ENCODE measurements at regions not wholly inside any gene's neighbourhood (a gene's known extent, or its start where the extent isn't known, plus 50 kb on each side); places are given as distances from the start of the nearest gene placed in this dataset.

DNA sequence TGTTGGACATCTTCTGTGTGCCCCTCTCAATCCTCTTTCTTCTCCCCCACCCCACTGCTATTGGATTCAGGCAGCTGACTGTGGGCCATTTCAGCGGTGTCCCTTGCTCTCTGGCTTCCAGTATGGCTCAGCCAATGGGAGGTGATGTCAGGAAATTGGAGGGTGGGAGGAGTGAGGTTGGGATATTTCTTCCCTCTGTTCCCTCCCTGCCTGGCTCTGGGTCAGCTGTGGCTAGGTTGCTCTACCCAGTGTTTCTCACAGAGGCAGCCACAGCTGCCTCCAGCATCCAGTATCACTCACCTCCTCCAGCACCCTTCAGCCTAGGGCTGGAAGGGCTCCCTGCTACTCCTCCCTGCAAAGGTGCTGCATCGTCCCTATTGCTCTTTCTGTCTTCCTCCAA is 423.5 kb downstream of the MIAT start:
- peaks cover 0 to 6% (median 0%) of the 10 kb centered on the region in 11 experiments; a peak in 2 of 22 replicates for H3K9me3 ChIP-seq (replicated peaks in 1 of 11)
- no peak overlapping the region for H3K27ac ChIP-seq
- H3K27me3 ChIP-seq = peaks cover 32 to 59% (median 43%) of the 10 kb centered on the region in 11 experiments
- no peak overlapping the region for H3K4me3 ChIP-seq
- no peak overlapping the region for H3K9ac ChIP-seq
- H3K4me2 ChIP-seq = no peak overlapping the region
- no peak for TF ChIP-seq Cebpa-rat (IDR thresholded peaks at IDR 0.05)
- H3K36me3 ChIP-seq = no peaks in the 10 kb centered on the region
- peaks cover 0 to 26% (median 18%) of the 10 kb centered on the region in 10 experiments; a peak in 16 of 20 replicates for H3K4me1 ChIP-seq
- H4K20me1 ChIP-seq = peaks cover 0 to 18% (median 10%) of the 10 kb centered on the region in 11 experiments; a peak in 15 of 22 replicates

GRCh38 chr22:27083610-27084009 is 426.2 kb downstream of the MIAT start:
- H3K27me3 ChIP-seq = peaks cover 7 to 34% (median 19%) of the 10 kb centered on the region in 11 experiments; a peak in 20 of 22 replicates
- peaks cover 0 to 6% (median 0%) of the 10 kb centered on the region in 11 experiments; a peak in 8 of 22 replicates for H4K20me1 ChIP-seq
- TF ChIP-seq Cebpa-rat (IDR thresholded peaks at IDR 0.05) = no peak

GRCh38 chr22:27084130-27084529 is 426.7 kb downstream of the MIAT start:
- Histone ChIP-seq H3K9ac (no peak overlapping the region), H3K4me3 (no peak overlapping the region), H3K9me3 (replicated peaks in 1 of 11) (peaks cover 0 to 8% (median 0%) of the 10 kb centered on the region in 11 experiments; a peak in 1 of 22 replicates), H3K4me1 (peaks cover 0 to 4% (median 0%) of the 10 kb centered on the region in 10 experiments; a peak in 3 of 20 replicates), H3K27me3 (peaks cover 1 to 29% (median 14%) of the 10 kb centered on the region in 11 experiments; a peak in 17 of 22 replicates), H3K27ac (no peak overlapping the region), H3K36me3 (no peaks in the 10 kb centered on the region), H4K20me1 (peaks cover 0 to 5% (median 0%) of the 10 kb centered on the region in 11 experiments; a peak in 6 of 22 replicates), H3K4me2 (no peak overlapping the region)
- TF ChIP-seq Cebpa-rat (IDR thresholded peaks at IDR 0.05) = no peak

More at GRCh38 chr22:27083610-27084009, 426.2 kb downstream of the MIAT start:
- Histone ChIP-seq H3K4me1 (peaks cover 0 to 8% (median 0%) of the 10 kb centered on the region in 10 experiments; a peak in 3 of 20 replicates), H3K36me3 (no peaks in the 10 kb centered on the region), H3K27ac (no peak overlapping the region), H3K9me3 (replicated peaks in 1 of 11) (peaks cover 0 to 8% (median 0%) of the 10 kb centered on the region in 11 experiments; a peak in 1 of 22 replicates), H3K9ac (no peak overlapping the region), H3K4me2 (no peak overlapping the region), H3K4me3 (no peak overlapping the region)

DNA sequence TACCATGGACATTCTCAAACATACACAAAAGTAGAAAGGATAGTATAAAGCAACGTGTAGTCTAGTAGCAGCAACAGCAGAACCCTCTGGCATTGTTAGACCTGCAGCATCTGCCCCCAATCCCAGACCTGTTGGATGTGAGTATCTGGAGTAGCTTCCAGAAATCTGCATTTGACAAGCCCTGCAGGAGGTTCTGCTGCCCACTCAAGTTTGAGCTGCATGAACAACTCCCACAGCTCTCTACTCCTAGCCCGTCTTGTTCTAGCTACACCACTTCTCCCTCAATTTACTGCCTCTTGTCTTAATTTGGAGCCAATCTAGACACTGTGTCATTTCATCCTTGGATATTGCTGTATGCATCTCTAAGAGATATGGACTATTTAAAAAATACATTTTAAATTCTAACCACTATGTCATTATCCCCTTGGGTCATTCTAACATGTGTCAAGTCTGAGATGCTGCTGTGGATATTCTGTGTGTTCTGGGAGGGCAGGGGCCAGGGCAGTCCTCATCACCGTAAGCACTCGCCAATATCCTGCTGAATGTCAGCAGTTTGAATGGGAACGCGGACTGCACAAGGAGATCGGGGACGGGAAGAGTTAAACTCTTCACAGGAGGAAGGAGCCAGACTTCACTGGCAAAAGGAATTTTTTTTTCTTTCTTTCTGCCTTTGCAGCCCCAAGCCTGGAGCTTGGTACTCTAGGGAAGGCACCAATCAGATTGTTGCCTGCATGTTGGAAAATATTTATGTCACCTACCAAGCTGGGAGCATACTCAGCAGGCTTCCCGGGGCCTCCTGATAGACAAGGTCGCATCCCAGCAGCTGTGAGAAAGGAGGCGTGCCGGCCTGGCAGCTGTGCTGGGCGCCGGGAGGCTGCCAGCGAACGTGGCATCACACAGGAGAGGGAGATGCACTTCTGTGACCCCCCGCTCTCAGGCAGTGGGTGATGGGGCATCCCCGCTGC is 429.0 kb downstream of the MIAT start:
- no peak overlapping the region for H3K9ac ChIP-seq
- no peaks in the 10 kb centered on the region; a peak in 4 of 22 replicates for H4K20me1 ChIP-seq
- H3K27me3 ChIP-seq = peaks cover 0 to 10% (median 0%) of the 10 kb centered on the region in 11 experiments; a peak in 5 of 22 replicates
- H3K4me1 ChIP-seq = peaks cover 0 to 4% (median 0%) of the 10 kb centered on the region in 10 experiments; a peak in 2 of 20 replicates
- no peak overlapping the region for H3K4me3 ChIP-seq
- no peak for TF ChIP-seq Cebpa-rat (IDR thresholded peaks at IDR 0.05)
- no peaks in the 10 kb centered on the region for H3K36me3 ChIP-seq
- H3K9me3 ChIP-seq (replicated peaks in 1 of 11) = peaks cover 0 to 8% (median 0%) of the 10 kb centered on the region in 11 experiments; a peak in 1 of 22 replicates
- H3K4me2 ChIP-seq = no peak overlapping the region
- H3K27ac ChIP-seq = no peak overlapping the region

DNA sequence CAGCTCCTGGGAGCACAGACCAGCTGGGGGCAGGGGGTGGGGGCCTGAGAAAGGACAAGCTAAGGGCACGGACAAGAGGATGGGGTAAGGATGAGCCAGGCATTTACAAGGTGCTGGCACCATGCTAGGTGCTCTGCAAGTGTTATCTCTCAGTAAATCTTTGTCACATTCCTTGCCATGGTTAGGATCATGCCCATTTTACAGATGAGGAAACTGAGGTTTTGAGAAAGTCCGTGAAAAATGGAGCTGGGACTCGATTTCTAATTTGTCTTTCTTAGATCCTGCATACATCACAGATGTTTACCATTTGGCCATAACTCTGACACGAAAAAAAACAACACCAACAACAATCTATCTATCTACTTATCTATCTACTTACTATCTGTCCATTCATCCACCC is 429.7 kb downstream of the MIAT start:
- Histone ChIP-seq H3K4me2 (no peak overlapping the region), H3K36me3 (no peaks in the 10 kb centered on the region), H3K9me3 (replicated peaks in 1 of 11) (peaks cover 0 to 8% (median 0%) of the 10 kb centered on the region in 11 experiments; a peak in 1 of 22 replicates), H3K4me1 (peaks cover 0 to 4% (median 0%) of the 10 kb centered on the region in 10 experiments; a peak in 2 of 20 replicates), H3K27ac (no peak overlapping the region), H3K27me3 (peaks cover 0 to 10% (median 0%) of the 10 kb centered on the region in 11 experiments; a peak in 1 of 22 replicates), H3K4me3 (no peak overlapping the region), H3K9ac (no peak overlapping the region), H4K20me1 (no peaks in the 10 kb centered on the region; a peak in 3 of 22 replicates)
- no peak for TF ChIP-seq Cebpa-rat (IDR thresholded peaks at IDR 0.05)

GRCh38 chr22:27088026-27088425 is 430.6 kb downstream of the MIAT start:
- Histone ChIP-seq H3K9ac (no peak overlapping the region), H3K4me3 (no peak overlapping the region), H3K4me1 (peaks cover 0 to 3% (median 0%) of the 10 kb centered on the region in 10 experiments; a peak in 2 of 20 replicates), H3K4me2 (no peak overlapping the region), H3K36me3 (no peaks in the 10 kb centered on the region), H3K9me3 (replicated peaks in 1 of 11) (peaks cover 0 to 8% (median 0%) of the 10 kb centered on the region in 11 experiments; a peak in 1 of 22 replicates), H4K20me1 (no peaks in the 10 kb centered on the region; a peak in 3 of 22 replicates), H3K27me3 (peaks cover 0 to 10% (median 0%) of the 10 kb centered on the region in 11 experiments; a peak in 1 of 22 replicates), H3K27ac (no peak overlapping the region)
- TF ChIP-seq Cebpa-rat (IDR thresholded peaks at IDR 0.05) = no peak

DNA sequence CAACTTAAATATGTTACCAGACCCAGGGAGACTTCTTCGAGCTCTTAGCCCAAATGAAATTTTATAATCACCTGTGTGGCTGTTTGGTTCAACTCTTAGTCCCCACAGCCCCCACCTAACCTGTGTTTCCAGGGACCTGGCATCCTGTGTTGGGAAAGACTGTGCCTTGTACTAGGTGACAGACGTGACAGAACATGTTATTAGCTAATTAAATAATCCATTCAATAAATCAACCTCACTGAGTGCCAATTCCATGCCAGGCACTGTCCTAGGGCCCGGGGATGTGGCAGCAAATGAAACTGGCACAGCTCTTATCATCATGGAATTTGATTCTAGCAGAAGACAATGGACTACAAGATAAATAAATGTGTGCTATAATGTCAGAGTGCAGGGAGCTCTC is 431.9 kb downstream of the MIAT start:
- no peaks in the 10 kb centered on the region for H3K4me1 ChIP-seq
- no peaks in the 10 kb centered on the region; a peak in 2 of 22 replicates for H4K20me1 ChIP-seq
- H3K9me3 ChIP-seq (replicated peaks in 1 of 11) = peaks cover 0 to 8% (median 0%) of the 10 kb centered on the region in 11 experiments; a peak in 1 of 22 replicates
- H3K27me3 ChIP-seq = peaks cover 0 to 10% (median 0%) of the 10 kb centered on the region in 11 experiments; a peak in 1 of 22 replicates
- no peak overlapping the region for H3K4me2 ChIP-seq
- no peak overlapping the region for H3K27ac ChIP-seq
- no peak overlapping the region for H3K9ac ChIP-seq
- H3K36me3 ChIP-seq = no peaks in the 10 kb centered on the region
- H3K4me3 ChIP-seq = no peak overlapping the region
- no peak for TF ChIP-seq Cebpa-rat (IDR thresholded peaks at IDR 0.05)

- Histone ChIP-seq H4K20me1 (no peaks in the 10 kb centered on the region; a peak in 2 of 22 replicates), H3K9ac (no peak overlapping the region), H3K9me3 (replicated peaks in 1 of 11) (peaks cover 0 to 8% (median 0%) of the 10 kb centered on the region in 11 experiments; a peak in 1 of 22 replicates), H3K4me1 (no peaks in the 10 kb centered on the region), H3K4me3 (no peak overlapping the region), H3K36me3 (no peaks in the 10 kb centered on the region), H3K27me3 (0 out of 22 replicates have a peak, but pooled peaks cover 0 to under 1% (median 0%) of the 10 kb centered on the region in 11 experiments), H3K4me2 (no peak overlapping the region), H3K27ac (no peak overlapping the region)
- TF ChIP-seq Cebpa-rat (IDR thresholded peaks at IDR 0.05) = no peak
These were observed 433.2 kb downstream of the MIAT start for GRCh38 chr22:27090611-27091011.

Measured in BLaER1 treated with 17β-estradiol and CSF1 and Interleukin-3, amounts not matched to agents 10 nM and 100 nM (cell line).